Stomach (tissue), 8 donors: ENCODE measurements at regions not wholly inside any gene's neighbourhood (a gene's known extent, or its start where the extent isn't known, plus 50 kb on each side); places are given as distances from the start of the nearest gene placed in this dataset.
"Not testable (repeated sequence)": the region's sequence is repeated elsewhere in the genome, so short reads cannot be mapped to it uniquely, and the experiment has no call there.

Source experiments
- DNase-seq, 2 donors: peaks; one replicate each; pipeline versions ENCODE4 v3.0.0 to v3.0.0-alpha.2; 2013 to 2019
- H3K27ac ChIP-seq, 5 donors: fragments of 200-600 bp in 4 of 5; sonication (generic) in 4 of 5; one replicate each; pipeline ENCODE4 v1.5.1; 2013 to 2019; ENCODE audit warnings: mild to moderate bottlenecking in 1 of 5, moderate library complexity in 1 of 5
- H3K27me3 ChIP-seq, 3 donors: fragments of 200-600 bp; sonication (generic); one replicate each; pipeline ENCODE4 v1.5.1; 2017 to 2019; ENCODE audit warnings: mixed run types in 1 of 3
- H3K36me3 ChIP-seq, 4 donors: fragments of 200-600 bp; sonication (generic); 1 replicate in 3 of 4; 2 replicates in 1 of 4; pipeline ENCODE4 v1.5.1; 2016 to 2019
- H3K4me1 ChIP-seq, 4 donors: fragments of 200-600 bp; sonication (generic); one replicate each; pipeline ENCODE4 v1.5.1; 2016 to 2019
- H3K4me3 ChIP-seq, 4 donors: fragments of 200-600 bp; sonication (generic) in 3 of 4; one replicate each; pipeline ENCODE4 v1.5.1; 2016 to 2019; ENCODE audit warnings: mild to moderate bottlenecking in 1 of 4
- H3K9me3 ChIP-seq, 4 donors: fragments of 200-600 bp; sonication (generic); one replicate each; pipeline ENCODE4 v1.5.1; 2016 to 2019
- CTCF ChIP-seq, 7 experiments: fragments of 450-650 bp in 4 of 7; fragments of 200-600 bp in 3 of 7; sonication (generic) in 3 of 7; IDR thresholded peaks; one replicate each; pipeline ENCODE4 v1.5.1; 2016 to 2019; ENCODE audit warnings: antibody characterized with exemption in 7 of 7, control low read depth in 2 of 7, mild to moderate bottlenecking in 1 of 7
- EP300 ChIP-seq: sonication (generic); formaldehyde crosslinking; IDR thresholded peaks from one replicate; pipeline ENCODE4 v1.6.1; 2017; ENCODE audit warnings: antibody characterized with exemption
- POLR2A ChIP-seq, 4 donors: fragments of 450-650 bp; IDR thresholded peaks; one replicate each; pipeline ENCODE4 v1.6.1; 2016; ENCODE audit warnings: antibody characterized with exemption in 4 of 4, control low read depth in 2 of 4, mild to moderate bottlenecking in 1 of 4, moderate library complexity in 1 of 4
- POLR2AphosphoS5 ChIP-seq, 3 donors: sonication (generic); formaldehyde crosslinking; IDR thresholded peaks; one replicate each; pipeline ENCODE4 v1.6.1; 2016; ENCODE audit warnings: antibody characterized with exemption in 3 of 3
- WGBS, 5 donors: extraction: QIAGEN DNeasy Blood & Tissue Kit in 3 of 5; methylation state at CpG; one replicate each; pipeline versions ENCODE4 v1.1.5 to v1.1.7; 2013 to 2018; 5-methylcytosine and 5-hydroxymethylcytosine counted together
- intact Hi-C: fragments of 100-400 bp; cut with DNase I; formaldehyde crosslinking; loops from one replicate; pipeline ENCODE4 v1.15.1; 2023; ENCODE audit warnings: low total_unique reads
- donor health status: healthy with polysubstance abuse.
- donor health status: Bipolar disorder and iron deficiency.
- donor health status: healthy.

GRCh38 chr7:58085444-58085843, 635.5 kb downstream of the ZNF716 start:
- H3K27me3 ChIP-seq, intact Hi-C loops, H3K27ac ChIP-seq, H3K4me3 ChIP-seq, H3K4me1 ChIP-seq, H3K36me3 ChIP-seq, DNase-seq: not testable (repeated sequence)
- WGBS, 5 donors = 73 to 80% (median 77%) methylated on average over 3 of the region's 3 CpGs
- peaks cover 7 to 55% (median 29%) of the 10 kb centered on the region in 4 donors for H3K9me3 ChIP-seq

DNA sequence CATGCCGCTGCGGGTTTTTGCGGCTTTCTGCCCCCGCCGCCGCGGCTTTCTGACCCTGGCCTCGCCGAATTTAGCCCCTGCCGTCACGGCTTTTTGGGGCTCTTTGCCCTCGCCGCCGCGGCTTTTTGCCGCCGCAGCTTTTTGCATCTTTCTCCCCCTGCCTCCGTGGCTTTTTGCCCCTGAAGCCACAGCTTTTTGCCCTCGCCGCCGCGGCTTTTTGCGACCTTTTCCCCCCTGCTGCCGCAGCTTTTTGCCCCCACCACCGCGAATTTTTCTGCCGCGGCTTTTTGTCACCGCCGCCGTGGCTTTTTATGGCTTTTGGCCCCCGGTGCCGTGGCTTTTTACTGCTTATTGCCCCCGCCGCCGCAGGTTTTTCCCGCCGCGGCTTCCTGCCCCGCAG, 636.5 kb downstream of the ZNF716 start:
- peak in 1 of 2 donors; percentile 25 for DNase-seq
- WGBS, 5 donors = 72 to 76% (median 74%) methylated on average over 34 to 40 of the region's 40 CpGs
- Histone ChIP-seq H3K9me3 (peaks cover 7 to 63% (median 30%) of the 10 kb centered on the region in 4 donors), H3K27me3 (no peaks in the 10 kb centered on the region), H3K4me1 (no peaks in the 10 kb centered on the region), H3K36me3 (no peaks in the 10 kb centered on the region), H3K4me3 (no peak overlapping the region), H3K27ac (no peak overlapping the region)
- TF ChIP-seq POLR2A (IDR thresholded peaks at IDR 0.05) (no peak), EP300 (no peak), CTCF (IDR thresholded peaks at IDR 0.05) (no peak), POLR2AphosphoS5 (IDR thresholded peaks at IDR 0.05) (no peak)
- intact Hi-C loops = no loop called here

DNA sequence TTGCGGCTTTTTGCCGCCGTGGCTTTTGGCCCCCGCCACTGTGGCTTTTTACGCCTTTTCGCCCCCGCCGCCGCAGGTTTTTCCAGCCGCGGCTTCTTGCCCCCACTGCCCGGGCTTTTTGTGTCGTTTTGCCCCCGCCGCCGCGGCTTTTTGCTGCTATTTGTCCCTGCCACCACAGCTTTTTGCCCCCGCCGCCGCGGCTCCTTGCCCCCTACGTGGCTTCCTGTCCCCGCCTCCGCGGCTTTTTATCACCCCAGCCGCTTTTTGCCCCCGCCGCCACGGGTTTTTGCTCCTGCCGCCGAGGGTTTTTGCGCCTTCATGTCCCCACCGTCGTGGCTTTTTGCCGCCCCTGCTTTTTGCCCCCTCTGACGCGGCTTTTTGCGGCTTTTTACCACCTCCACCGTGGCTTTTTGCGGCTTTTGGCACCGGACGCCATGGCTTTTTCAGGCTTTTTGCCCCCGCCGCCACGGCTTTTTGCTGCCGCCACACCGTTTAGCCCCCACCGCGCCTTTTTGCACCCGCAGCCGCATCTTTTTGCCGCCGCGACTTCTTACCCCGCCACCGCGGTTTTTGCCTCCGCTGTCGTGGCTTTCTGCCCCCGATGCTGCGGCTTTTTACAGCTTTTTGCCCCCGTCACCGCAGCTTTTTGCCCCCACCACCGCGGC, 637.0 kb downstream of the ZNF716 start:
- H3K4me3 ChIP-seq = no peak overlapping the region
- peak in 1 of 2 donors; percentile 0 for DNase-seq
- H3K4me1 ChIP-seq = no peaks in the 10 kb centered on the region
- intact Hi-C loops = no loop called here
- 70 to 78% (median 71%) methylated on average over 55 to 65 of the region's 65 CpGs for WGBS, 5 donors
- TF ChIP-seq POLR2A (IDR thresholded peaks at IDR 0.05) = no peak
- TF ChIP-seq POLR2AphosphoS5 (IDR thresholded peaks at IDR 0.05) = no peak
- no peak for TF ChIP-seq EP300
- no peak for TF ChIP-seq CTCF (IDR thresholded peaks at IDR 0.05)
- H3K9me3 ChIP-seq = peaks cover 7 to 69% (median 32%) of the 10 kb centered on the region in 4 donors
- H3K27me3 ChIP-seq = no peaks in the 10 kb centered on the region
- H3K36me3 ChIP-seq = no peaks in the 10 kb centered on the region
- no peak overlapping the region for H3K27ac ChIP-seq

DNA sequence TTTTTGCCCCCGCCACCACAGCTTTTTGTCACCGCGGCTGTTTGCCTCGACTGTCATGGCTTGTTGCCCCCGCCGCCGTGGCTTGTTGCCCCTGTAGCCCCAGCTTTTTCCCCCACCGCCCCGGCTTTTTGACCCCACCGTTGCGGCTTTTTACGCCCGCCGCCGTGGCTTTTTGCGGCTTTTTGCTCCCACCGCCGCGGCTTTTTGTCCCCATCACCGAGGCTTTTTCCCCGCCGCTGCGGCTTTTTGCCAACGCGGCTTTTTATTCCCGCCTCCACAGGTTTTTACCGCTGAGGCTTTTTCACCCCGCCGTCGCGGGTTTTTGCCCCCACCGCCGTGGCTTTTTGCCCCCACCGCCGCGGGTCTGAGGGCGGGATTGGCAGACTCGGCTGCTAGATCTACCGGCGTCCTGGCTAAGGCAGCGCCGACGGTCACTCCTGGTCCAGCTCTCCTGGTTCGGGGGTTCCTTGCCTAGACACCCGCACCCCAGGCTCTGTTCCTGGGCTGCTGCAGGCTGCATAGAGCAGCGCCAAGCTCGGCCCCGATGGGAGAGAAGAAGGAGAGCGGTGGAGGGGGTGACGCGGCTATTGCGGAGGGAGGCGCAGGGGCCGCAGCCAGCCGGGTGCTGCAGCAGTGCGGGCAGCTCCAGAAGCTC, 637.7 kb downstream of the ZNF716 start:
- intact Hi-C loops = no loop called here
- TF ChIP-seq POLR2AphosphoS5 (IDR thresholded peaks at IDR 0.05) (no peak), EP300 (no peak), POLR2A (IDR thresholded peaks at IDR 0.05) (no peak), CTCF (IDR thresholded peaks at IDR 0.05) (no peak)

GRCh38 chr7:58088191-58088560, 638.2 kb downstream of the ZNF716 start:
- DNase-seq, H3K27ac ChIP-seq, intact Hi-C loops, H3K4me1 ChIP-seq, H3K36me3 ChIP-seq, H3K4me3 ChIP-seq, H3K27me3 ChIP-seq: not testable (repeated sequence)
- WGBS, 5 donors = 75 to 80% (median 79%) methylated on average over 17 to 19 of the region's 19 CpGs
- peaks cover 7 to 75% (median 35%) of the 10 kb centered on the region in 4 donors for H3K9me3 ChIP-seq

More for the DNA sequence above, 637.7 kb downstream of the ZNF716 start:
- no peaks in the 10 kb centered on the region for H3K36me3 ChIP-seq
- H3K4me1 ChIP-seq = no peaks in the 10 kb centered on the region
- H3K27me3 ChIP-seq = no peaks in the 10 kb centered on the region
- H3K27ac ChIP-seq = no peak overlapping the region
- WGBS, 5 donors = 74 to 81% (median 75%) methylated on average over 49 to 56 of the region's 56 CpGs
- no peak overlapping the region for H3K4me3 ChIP-seq
- H3K9me3 ChIP-seq = peaks cover 7 to 75% (median 35%) of the 10 kb centered on the region in 4 donors
- no peak for DNase-seq

DNA sequence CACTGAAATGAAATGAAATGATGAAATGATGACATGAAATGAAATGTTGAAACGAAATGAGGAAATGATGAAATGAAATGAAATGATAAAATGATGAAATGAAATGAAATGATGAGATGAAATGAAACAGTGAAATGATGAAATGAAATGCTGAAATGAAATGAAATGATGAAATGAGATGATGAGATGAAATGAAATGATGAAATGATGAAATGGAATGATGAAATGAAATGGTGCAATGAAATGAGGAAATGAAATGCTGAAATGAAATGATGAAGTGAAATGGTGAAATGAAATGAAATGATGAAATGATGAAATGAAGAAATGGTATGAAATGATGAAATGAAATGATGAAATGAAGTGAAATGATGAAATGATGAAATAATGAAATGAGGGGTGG, 641.1 kb downstream of the ZNF716 start:
- 7 to 26% (median 13%) methylated on average over 1 of the region's 1 CpG for WGBS, 5 donors

More for the DNA sequence above, 641.1 kb downstream of the ZNF716 start:
- H3K4me3 ChIP-seq, H3K36me3 ChIP-seq, H3K27ac ChIP-seq, H3K4me1 ChIP-seq, DNase-seq, H3K27me3 ChIP-seq, intact Hi-C loops: not testable (repeated sequence)
- peaks cover 7 to 66% (median 35%) of the 10 kb centered on the region in 4 donors for H3K9me3 ChIP-seq
